ENCODE measurements at regions not wholly inside any gene's neighbourhood (a gene's known extent, or its start where the extent isn't known, plus 50 kb on each side); places are given as distances from the start of the nearest gene placed in this dataset.

- TF ChIP-seq CTCF (IDR thresholded peaks at IDR 0.05; ENCODE audit: control insufficient read depth, extremely low read depth, insufficient read depth): no peak
- no peak overlapping the region for H3K4me3 ChIP-seq (ENCODE audit: low read depth, low read length)
- DNase-seq (ENCODE audit: low read depth): no peak
Measured at GRCh38 chr2:120809151-120809550, 73.5 kb downstream of the GLI2 start.

- TF ChIP-seq CTCF (IDR thresholded peaks at IDR 0.05; ENCODE audit: control insufficient read depth, extremely low read depth, insufficient read depth): no peak
- H3K4me3 ChIP-seq (ENCODE audit: low read depth, low read length): no peak overlapping the region
- DNase-seq (ENCODE audit: low read depth): no peak
Measured at GRCh38 chr2:120809609-120810440, 74.2 kb downstream of the GLI2 start.

GRCh38 chr2:120810639-120811038 lies 75.0 kb downstream of the GLI2 start:
- TF ChIP-seq CTCF (IDR thresholded peaks at IDR 0.05; ENCODE audit: control insufficient read depth, extremely low read depth, insufficient read depth): no peak
- DNase-seq (ENCODE audit: low read depth): no peak

GRCh38 chr2:120812866-120813265 lies 77.2 kb downstream of the GLI2 start:
- no peak overlapping the region for H3K4me3 ChIP-seq (ENCODE audit: low read depth, low read length)
- no peak for TF ChIP-seq CTCF (IDR thresholded peaks at IDR 0.05; ENCODE audit: control insufficient read depth, extremely low read depth, insufficient read depth)
- DNase-seq (ENCODE audit: low read depth): no peak

More at GRCh38 chr2:120810639-120811038, 75.0 kb downstream of the GLI2 start:
- no peak overlapping the region for H3K4me3 ChIP-seq (ENCODE audit: low read depth, low read length)

- DNase-seq (ENCODE audit: low read depth): no peak
- TF ChIP-seq CTCF (IDR thresholded peaks at IDR 0.05; ENCODE audit: control insufficient read depth, extremely low read depth, insufficient read depth): no peak
- H3K4me3 ChIP-seq (ENCODE audit: low read depth, low read length): no peak overlapping the region
Measured at GRCh38 chr2:120814352-120814751, 78.7 kb downstream of the GLI2 start.

- TF ChIP-seq CTCF (IDR thresholded peaks at IDR 0.05; ENCODE audit: control insufficient read depth, extremely low read depth, insufficient read depth): no peak
- no peak for DNase-seq (ENCODE audit: low read depth)
- no peak overlapping the region for H3K4me3 ChIP-seq (ENCODE audit: low read depth, low read length)
Measured at GRCh38 chr2:120815292-120815691, 79.6 kb downstream of the GLI2 start.

Data from LNCaP clone FGC (cell line).